ENCODE measurements at regions not wholly inside any gene's neighbourhood (a gene's known extent, or its start where the extent isn't known, plus 50 kb on each side); places are given as distances from the start of the nearest gene placed in this dataset.

DNA sequence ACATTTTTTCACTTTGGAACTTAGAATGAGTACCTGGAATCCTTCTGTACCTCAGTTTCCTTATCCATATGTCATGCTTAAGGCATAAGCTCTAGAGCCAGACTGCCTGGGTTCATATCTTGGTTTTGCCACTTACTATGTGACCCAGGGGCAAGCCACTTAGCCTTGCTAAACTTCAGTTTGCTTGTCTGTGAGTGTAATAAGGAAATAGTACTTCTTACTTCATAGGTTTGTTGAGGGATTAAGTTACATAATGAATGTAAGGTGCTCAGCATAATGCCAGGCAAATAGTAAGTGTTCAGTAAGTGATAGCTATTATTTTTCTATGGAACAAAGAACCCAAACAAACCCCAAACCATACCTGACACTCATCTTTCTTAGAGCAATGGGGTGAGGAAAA lies 225.1 kb downstream of the BCAT1 start:
- no peak for DNase-seq (ENCODE audit: low read depth)

GRCh38 chr12:24721191-24721590 lies 227.7 kb downstream of the BCAT1 start:
- DNase-seq (ENCODE audit: low read depth), result no peak

GRCh38 chr12:24719293-24719721 lies 229.6 kb downstream of the BCAT1 start:
- peak; percentile 35 for DNase-seq (ENCODE audit: low read depth)

DNA sequence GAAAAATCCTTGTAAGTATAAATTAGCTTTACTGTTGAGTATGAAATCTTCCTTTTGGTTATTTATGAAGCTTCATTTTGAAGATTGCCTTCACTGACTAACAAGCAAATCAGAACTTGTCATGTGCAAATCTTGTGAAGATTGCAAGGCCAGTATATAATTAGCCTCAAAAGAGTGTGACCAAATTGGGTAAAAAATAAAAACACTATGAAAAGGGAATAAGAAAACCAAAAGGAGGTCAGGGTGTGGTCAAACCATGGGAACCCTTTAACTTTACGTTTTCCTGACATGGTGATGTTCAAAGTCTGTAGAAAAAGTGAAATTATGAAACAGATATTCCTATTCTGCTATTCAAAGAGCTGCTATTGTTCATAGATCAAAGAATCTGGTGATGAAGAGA lies 230.3 kb downstream of the BCAT1 start:
- DNase-seq (ENCODE audit: low read depth), result no peak

GRCh38 chr12:24714237-24714636 lies 234.7 kb downstream of the BCAT1 start:
- DNase-seq (ENCODE audit: low read depth), result no peak

- DNase-seq (ENCODE audit: low read depth), result no peak
Observed at GRCh38 chr12:24711056-24712008, 237.6 kb downstream of the BCAT1 start.

DNA sequence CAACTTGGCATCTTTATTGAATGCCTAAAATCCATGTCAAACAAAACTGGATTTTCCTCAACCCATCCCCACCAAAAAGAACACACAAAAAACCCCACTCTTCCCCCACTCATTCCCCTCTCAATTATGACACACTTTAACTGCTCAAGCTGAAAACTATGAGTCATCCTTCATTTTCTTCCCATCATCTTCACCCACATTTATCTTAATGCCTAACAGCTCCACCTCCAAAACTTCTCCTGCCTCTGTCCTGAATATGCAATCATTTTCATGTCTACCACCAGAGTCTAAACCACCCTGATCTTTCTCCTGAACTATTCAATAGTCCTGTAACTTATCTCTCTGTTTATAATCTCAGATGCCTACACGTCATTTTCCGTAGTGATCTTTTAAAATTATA lies 239.7 kb downstream of the BCAT1 start:
- DNase-seq (ENCODE audit: low read depth), result no peak

GRCh38 chr12:24708718-24709117 lies 240.2 kb downstream of the BCAT1 start:
- no peak for DNase-seq (ENCODE audit: low read depth)

- DNase-seq (ENCODE audit: low read depth), result no peak
Observed at GRCh38 chr12:24708043-24708442, 240.9 kb downstream of the BCAT1 start.

GRCh38 chr12:24707334-24707733 lies 241.6 kb downstream of the BCAT1 start:
- DNase-seq (ENCODE audit: low read depth), result no peak

- DNase-seq (ENCODE audit: low read depth), result no peak
Observed at GRCh38 chr12:24705741-24706358, 243.1 kb downstream of the BCAT1 start.

DNA sequence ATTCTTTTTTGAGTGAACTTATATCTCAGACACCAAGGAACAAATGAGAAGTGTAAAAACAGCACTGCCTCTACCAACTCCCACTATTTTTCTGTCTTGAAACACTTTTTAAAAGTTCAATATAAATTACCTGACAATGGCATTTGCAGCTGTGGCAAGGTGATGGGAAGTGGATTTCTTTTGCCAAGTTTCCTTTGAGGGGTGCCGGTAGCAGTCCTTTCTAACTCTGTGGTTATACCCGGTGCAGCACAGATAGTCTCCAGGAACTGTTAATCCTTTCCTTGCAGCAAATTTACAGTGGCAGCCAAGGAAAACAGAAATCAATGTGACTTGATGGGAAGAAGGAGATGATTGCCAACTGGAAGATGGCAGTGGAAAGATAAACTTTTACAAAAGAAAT lies 243.7 kb downstream of the BCAT1 start:
- no peak for DNase-seq (ENCODE audit: low read depth)

GRCh38 chr12:24701343-24701742 lies 247.6 kb downstream of the BCAT1 start:
- DNase-seq (ENCODE audit: low read depth), result no peak

DNA sequence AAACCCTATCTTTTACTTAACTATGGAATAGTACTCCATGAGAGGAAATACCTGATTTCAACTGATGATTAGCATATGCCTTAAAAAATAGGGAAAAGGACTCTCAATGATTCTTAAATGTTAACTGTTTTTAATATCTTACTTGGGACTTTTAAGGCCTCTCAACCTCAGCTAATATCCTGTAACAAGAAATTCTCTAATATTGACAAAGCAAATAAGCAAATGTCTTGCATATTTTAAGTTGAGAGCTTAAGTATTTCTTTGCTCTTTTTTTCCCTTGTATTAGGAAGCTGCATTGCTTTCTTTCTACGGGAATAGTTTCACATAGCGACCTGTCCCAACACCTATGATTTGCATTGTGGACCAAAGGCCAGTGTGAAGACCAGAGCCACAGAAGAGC lies 249.9 kb downstream of the BCAT1 start:
- DNase-seq (ENCODE audit: low read depth), result no peak

DNA sequence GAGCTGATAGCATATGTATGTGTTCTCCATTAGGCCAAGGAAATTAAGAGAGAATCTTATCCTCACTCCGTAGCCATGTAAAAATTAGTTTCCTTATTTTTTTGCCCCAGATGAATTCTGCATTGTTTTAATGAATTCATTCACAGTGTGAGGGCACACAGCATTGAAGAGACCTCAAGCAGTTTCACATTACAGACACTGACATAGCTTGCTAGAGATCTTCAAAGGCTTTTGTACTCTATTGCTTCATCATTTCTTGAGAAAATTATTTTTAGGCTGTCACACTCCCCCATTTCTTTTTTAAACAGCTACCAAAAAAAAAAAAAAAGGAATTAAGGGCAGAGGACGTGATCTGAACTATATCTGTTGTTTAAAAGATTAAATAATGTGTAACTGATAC lies 251.1 kb downstream of the BCAT1 start:
- DNase-seq (ENCODE audit: low read depth), result no peak

GRCh38 chr12:24697295-24697694 lies 251.6 kb downstream of the BCAT1 start:
- no peak for DNase-seq (ENCODE audit: low read depth)

DNA sequence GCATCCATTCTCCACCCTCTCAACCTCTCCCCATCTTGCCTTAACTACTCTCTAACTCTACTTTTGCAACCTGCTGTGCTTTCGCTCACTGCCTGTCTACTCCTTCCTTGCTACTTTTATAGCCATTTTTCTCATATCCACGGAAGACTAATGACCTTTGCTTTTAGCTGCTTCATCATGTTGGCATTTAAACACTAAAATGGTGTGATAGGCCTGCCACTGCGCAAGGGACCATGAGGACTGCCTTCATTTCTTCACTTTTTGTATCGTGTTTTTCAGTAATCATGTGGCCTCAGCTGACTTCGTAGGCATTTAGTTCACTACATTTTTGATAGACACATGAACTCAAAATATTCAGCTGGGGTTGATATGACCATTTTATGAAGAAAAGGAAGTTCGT lies 252.1 kb downstream of the BCAT1 start:
- no peak for DNase-seq (ENCODE audit: low read depth)

DNA sequence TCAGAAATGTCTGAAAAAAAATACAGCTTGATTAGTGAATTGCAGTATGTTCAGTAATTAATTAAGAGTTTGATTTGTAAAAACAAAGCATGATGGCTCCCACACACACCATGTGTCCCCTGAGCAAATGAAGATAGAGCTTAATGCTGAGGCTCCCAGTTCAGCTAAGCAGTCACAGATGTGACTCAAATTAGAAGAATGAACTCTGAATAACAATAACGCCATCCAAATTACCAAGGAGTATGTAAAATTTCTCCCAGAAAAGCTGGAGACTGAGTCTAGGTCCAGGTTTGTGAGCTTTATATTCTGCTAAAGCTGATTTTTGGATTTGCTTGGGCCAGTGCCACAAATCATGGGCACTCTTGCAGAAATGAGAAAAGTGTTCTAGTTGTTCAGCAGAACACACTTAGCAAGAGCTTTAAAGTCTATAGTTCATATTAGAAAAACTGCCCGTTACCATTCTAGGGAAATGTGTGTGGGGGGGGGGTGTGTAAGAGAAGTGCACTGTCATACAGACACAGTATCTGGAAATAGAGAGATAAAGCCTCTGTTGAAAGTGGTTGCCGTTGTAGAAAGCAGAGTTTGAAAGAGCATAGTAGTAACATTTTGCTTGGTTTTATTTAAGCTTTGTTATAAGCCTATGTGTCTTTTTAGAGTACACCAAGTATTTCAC lies 253.1 kb downstream of the BCAT1 start:
- no peak for DNase-seq (ENCODE audit: low read depth)

DNA sequence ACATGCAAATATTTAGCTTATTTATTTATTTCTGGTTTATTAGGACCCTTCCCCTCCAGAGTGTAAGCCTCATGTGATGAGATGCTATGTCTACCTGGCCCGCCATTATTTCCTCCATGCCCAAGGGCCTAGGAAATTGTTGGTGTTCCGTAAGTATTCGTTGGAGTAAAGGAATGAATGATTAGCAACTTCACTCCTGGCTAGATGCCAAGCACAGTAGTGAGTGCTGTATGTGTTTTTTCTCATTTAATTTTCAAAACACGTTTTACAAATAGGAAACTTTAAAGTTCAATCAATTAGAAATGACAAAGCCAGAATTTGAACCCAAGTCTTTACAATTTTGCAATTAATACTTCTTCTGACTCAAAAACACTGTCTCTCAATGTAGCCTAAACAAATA lies 253.8 kb downstream of the BCAT1 start:
- DNase-seq (ENCODE audit: low read depth), result no peak

DNA sequence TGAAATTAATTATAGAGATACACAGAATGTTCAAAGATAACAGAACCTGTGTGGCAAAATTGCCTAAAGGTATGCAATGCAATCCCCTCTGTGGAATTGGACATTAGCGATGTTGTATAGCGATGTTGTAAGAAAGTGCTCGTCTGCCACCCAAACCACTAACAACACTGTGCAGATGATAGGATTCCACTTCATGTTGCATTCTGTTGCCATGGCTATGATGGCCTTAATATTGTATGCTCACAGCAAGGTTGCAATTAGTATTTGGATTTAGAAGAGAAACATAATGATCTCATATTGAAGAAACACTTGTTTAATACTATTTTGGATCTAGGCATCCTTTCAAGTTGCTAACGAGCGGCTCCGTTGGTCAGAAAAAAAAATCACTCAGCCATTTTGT lies 260.3 kb downstream of the BCAT1 start:
- no peak for DNase-seq (ENCODE audit: low read depth)

DNA sequence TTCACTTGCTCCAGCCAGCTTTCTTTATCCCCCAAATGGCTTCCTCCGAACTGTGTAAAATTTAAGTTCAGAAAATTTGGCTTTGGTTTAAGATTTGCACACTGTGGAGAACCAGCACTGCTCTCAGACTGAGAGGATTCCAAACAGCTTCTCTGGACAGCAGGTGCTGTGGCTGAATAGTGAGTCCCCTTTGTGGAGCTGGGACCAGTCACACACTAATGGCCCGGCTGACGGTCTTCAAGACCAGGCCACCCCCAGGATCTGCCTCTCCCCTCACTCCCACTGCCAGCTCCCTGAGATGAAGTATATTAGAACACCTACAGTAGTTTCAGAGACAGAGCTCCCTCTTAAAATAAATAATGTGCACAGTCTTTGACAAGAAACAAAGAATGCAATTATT lies 267.3 kb downstream of the BCAT1 start:
- DNase-seq (ENCODE audit: low read depth), result no peak

DNA sequence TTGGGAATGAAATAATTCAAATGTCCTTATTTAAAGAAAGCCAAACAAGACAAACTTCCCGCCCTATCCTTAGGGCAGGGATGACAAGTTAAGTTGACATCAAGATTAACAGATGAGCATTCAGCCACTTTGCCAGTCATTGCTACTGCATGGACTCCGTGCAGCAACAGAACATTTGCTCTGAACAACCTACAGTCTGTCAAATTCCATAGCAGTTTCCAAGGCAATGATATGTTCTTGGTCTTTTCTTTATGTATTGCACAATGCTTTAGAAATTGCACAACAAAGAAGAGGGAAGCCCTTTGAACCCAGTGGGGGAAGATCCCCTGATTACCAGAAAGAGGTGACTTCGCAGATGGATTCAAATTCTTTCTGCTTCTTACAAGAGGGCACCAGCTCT lies 269.8 kb downstream of the BCAT1 start:
- peak; percentile 2 for DNase-seq (ENCODE audit: low read depth)

DNA sequence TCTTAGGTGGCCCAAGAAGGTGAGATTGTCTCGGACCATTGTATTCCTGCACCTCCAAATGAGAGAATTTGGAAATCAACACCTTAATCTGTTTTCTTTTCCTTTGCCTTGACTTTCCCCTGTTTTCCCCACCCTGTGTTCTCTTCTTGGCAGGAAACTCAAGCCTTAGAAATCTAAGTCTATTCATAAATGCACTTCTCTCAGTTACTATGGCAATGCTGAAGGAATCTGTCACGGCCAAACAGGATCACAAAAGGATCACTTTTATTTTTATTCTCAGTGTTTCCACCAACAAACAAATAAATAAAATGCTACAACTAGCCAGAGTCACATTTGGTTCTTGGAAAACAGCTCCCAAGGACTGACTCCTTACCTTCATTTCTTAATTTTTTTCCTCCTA lies 270.5 kb downstream of the BCAT1 start:
- DNase-seq (ENCODE audit: low read depth), result no peak

Measured in stromal cell of bone marrow (primary cell).